ENCODE measurements at regions not wholly inside any gene's neighbourhood (a gene's known extent, or its start where the extent isn't known, plus 50 kb on each side); places are given as distances from the start of the nearest gene placed in this dataset.
"Not testable (repeated sequence)": the region's sequence is repeated elsewhere in the genome, so short reads cannot be mapped to it uniquely, and the experiment has no call there.

DNA sequence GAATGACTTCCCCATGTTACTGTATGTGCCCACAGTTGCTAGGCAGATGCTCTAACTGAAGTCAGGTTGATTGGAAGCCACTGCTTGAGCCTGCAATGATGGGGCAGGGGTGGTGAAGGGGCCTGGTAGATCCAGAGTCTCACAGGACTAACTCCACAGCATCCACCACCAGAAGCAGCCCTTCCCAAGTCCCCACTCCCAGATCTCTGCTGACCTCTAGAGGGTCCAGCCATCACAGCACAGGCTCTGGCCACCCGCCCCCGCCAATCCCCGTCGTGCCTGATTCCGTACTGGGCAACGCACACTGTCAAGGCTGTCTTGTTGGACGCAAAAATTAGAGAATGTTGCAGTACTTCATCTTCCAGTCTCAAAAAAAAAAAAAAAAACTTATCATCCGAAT, 136.8 kb upstream of the PDE1C start:
- Histone ChIP-seq H3K4me3 (ENCODE audit: low read length) (no peak overlapping the region), H4K20me1 (ENCODE audit: insufficient read depth) (no peaks in the 10 kb centered on the region), H3K9ac (ENCODE audit: low read length) (no peak overlapping the region), H3K36me3 (ENCODE audit: insufficient read depth, low read length) (no peaks in the 10 kb centered on the region), H3K9me2 (ENCODE audit: insufficient read depth, low read length) (no peaks in the 10 kb centered on the region), H3K27me3 (ENCODE audit: insufficient read depth, low read depth, low read length) (peaks cover 3% of the 10 kb centered on the region), H3F3A (ENCODE audit: insufficient read depth, low read length, poor library complexity, severe bottlenecking) (no peaks in the 10 kb centered on the region), H2AFZ (ENCODE audit: low read depth, low read length) (no peak overlapping the region), H3K27ac (ENCODE audit: low read length) (no peak overlapping the region), H3K9me3 (ENCODE audit: low read length) (no peaks in the 10 kb centered on the region), H3K79me2 (replicated peaks; ENCODE audit: insufficient read depth, low read length) (no peaks in the 10 kb centered on the region), H3K4me2 (ENCODE audit: low read length) (no peak overlapping the region)
- TF ChIP-seq, protein P1, sequence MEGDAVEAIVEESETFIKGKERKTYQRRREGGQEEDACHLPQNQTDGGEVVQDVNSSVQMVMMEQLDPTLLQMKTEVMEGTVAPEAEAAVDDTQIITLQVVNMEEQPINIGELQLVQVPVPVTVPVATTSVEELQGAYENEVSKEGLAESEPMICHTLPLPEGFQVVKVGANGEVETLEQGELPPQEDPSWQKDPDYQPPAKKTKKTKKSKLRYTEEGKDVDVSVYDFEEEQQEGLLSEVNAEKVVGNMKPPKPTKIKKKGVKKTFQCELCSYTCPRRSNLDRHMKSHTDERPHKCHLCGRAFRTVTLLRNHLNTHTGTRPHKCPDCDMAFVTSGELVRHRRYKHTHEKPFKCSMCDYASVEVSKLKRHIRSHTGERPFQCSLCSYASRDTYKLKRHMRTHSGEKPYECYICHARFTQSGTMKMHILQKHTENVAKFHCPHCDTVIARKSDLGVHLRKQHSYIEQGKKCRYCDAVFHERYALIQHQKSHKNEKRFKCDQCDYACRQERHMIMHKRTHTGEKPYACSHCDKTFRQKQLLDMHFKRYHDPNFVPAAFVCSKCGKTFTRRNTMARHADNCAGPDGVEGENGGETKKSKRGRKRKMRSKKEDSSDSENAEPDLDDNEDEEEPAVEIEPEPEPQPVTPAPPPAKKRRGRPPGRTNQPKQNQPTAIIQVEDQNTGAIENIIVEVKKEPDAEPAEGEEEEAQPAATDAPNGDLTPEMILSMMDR (IDR thresholded peaks at IDR 0.05; ENCODE audit: poor library complexity, severe bottlenecking) = peak; percentile 8
- TF ChIP-seq POLR2AphosphoS5 (IDR thresholded peaks at IDR 0.05) (no peak), MXI1 (conservative IDR thresholded peaks at IDR 0.05; ENCODE audit: poor library complexity, severe bottlenecking) (no peak)

DNA sequence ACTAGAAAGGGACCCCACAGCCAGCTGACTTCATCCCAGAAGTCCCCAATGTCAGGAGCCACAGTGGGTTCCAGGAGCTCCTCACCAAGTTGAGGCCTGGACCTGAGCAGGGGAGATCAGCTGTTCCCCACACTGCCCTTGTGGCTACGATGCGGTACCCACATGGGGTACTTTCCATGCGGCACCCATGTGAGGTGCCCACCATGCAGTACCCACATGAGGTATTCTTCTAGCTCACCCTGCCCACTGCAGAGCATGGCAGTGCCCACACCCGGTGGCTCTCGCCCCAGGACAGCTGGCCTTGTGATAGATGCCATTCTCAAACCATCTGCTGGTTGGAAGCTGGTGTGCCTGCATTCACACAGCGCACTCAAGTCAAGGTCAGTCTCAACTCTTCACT, 136.3 kb upstream of the PDE1C start:
- Histone ChIP-seq H2AFZ (ENCODE audit: low read depth, low read length) (no peak overlapping the region), H3F3A (ENCODE audit: insufficient read depth, low read length, poor library complexity, severe bottlenecking) (no peaks in the 10 kb centered on the region), H3K27ac (ENCODE audit: low read length) (no peak overlapping the region), H3K4me3 (ENCODE audit: low read length) (no peak overlapping the region), H3K36me3 (ENCODE audit: insufficient read depth, low read length) (no peaks in the 10 kb centered on the region), H3K79me2 (replicated peaks; ENCODE audit: insufficient read depth, low read length) (no peaks in the 10 kb centered on the region), H4K20me1 (ENCODE audit: insufficient read depth) (no peaks in the 10 kb centered on the region), H3K9me2 (ENCODE audit: insufficient read depth, low read length) (no peaks in the 10 kb centered on the region), H3K27me3 (ENCODE audit: insufficient read depth, low read depth, low read length) (peaks cover 3% of the 10 kb centered on the region), H3K9me3 (ENCODE audit: low read length) (no peaks in the 10 kb centered on the region), H3K9ac (ENCODE audit: low read length) (no peak overlapping the region), H3K4me2 (ENCODE audit: low read length) (no peak overlapping the region)
- no peak for TF ChIP-seq EP300 (conservative IDR thresholded peaks at IDR 0.05; ENCODE audit: poor library complexity, severe bottlenecking)
- TF ChIP-seq MXI1 (conservative IDR thresholded peaks at IDR 0.05; ENCODE audit: poor library complexity, severe bottlenecking) = no peak
- TF ChIP-seq, protein P1 (IDR thresholded peaks at IDR 0.05; ENCODE audit: poor library complexity, severe bottlenecking) = no peak
- no peak for TF ChIP-seq SMC3 (conservative IDR thresholded peaks at IDR 0.05; ENCODE audit: poor library complexity)
- TF ChIP-seq RAD21 (conservative IDR thresholded peaks at IDR 0.05) = no peak
- no peak for TF ChIP-seq POLR2AphosphoS5 (IDR thresholded peaks at IDR 0.05)
- no peak for TF ChIP-seq TAF1 (IDR thresholded peaks at IDR 0.05; ENCODE audit: low read depth)
- no peak for TF ChIP-seq EZH2 (IDR thresholded peaks at IDR 0.05; ENCODE audit: borderline replicate concordance, insufficient read depth, low read length, poor library complexity, severe bottlenecking)
- TF ChIP-seq, protein P2, sequence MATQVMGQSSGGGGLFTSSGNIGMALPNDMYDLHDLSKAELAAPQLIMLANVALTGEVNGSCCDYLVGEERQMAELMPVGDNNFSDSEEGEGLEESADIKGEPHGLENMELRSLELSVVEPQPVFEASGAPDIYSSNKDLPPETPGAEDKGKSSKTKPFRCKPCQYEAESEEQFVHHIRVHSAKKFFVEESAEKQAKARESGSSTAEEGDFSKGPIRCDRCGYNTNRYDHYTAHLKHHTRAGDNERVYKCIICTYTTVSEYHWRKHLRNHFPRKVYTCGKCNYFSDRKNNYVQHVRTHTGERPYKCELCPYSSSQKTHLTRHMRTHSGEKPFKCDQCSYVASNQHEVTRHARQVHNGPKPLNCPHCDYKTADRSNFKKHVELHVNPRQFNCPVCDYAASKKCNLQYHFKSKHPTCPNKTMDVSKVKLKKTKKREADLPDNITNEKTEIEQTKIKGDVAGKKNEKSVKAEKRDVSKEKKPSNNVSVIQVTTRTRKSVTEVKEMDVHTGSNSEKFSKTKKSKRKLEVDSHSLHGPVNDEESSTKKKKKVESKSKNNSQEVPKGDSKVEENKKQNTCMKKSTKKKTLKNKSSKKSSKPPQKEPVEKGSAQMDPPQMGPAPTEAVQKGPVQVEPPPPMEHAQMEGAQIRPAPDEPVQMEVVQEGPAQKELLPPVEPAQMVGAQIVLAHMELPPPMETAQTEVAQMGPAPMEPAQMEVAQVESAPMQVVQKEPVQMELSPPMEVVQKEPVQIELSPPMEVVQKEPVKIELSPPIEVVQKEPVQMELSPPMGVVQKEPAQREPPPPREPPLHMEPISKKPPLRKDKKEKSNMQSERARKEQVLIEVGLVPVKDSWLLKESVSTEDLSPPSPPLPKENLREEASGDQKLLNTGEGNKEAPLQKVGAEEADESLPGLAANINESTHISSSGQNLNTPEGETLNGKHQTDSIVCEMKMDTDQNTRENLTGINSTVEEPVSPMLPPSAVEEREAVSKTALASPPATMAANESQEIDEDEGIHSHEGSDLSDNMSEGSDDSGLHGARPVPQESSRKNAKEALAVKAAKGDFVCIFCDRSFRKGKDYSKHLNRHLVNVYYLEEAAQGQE (IDR thresholded peaks at IDR 0.05; ENCODE audit: borderline replicate concordance) = no peak

DNA sequence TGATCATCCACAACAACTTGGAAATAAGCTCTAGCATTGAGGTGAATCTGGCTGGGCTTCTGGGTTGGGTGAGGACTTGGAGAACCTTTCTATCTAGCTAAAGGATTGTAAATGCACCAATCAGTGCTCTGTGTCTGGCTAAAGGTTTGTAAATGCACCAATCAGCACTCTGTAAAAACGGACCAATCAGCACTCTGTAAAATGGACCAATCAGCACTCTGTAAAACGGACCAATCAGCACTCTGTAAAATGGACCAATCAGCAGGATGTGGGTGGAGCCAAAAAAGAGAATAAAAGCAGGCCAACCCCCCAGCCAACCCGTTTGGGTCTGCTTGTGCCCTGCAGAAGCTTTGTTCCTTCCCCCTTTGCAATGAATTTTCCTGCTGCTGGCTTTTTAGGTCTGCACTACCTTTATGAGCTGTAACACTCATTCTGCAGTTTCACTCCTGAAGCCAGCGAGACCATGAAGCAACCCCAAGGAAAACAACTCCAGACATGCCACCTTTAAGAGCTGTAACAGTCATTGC, 135.2 kb upstream of the PDE1C start:
- H3K36me3 ChIP-seq (ENCODE audit: insufficient read depth, low read length); H3K4me3 ChIP-seq (ENCODE audit: low read length); H3K9ac ChIP-seq (ENCODE audit: low read length); H3K27me3 ChIP-seq (ENCODE audit: insufficient read depth, low read depth, low read length); H3F3A ChIP-seq (ENCODE audit: insufficient read depth, low read length, poor library complexity, severe bottlenecking); H4K20me1 ChIP-seq (ENCODE audit: insufficient read depth); H2AFZ ChIP-seq (ENCODE audit: low read depth, low read length); H3K9me3 ChIP-seq (ENCODE audit: low read length); H3K79me2 ChIP-seq (replicated peaks; ENCODE audit: insufficient read depth, low read length); H3K9me2 ChIP-seq (ENCODE audit: insufficient read depth, low read length); H3K4me2 ChIP-seq (ENCODE audit: low read length); H3K27ac ChIP-seq (ENCODE audit: low read length): not testable (repeated sequence)

All from neural cell (in vitro differentiated cells).